ENCODE measurements at regions not wholly inside any gene's neighbourhood (a gene's known extent, or its start where the extent isn't known, plus 50 kb on each side); places are given as distances from the start of the nearest gene placed in this dataset.

- TF ChIP-seq CTCF (conservative IDR thresholded peaks at IDR 0.05; ENCODE audit: low read depth, low read length) (no peak), EZH2 (IDR thresholded peaks at IDR 0.05; ENCODE audit: borderline replicate concordance, low read depth, low read length, poor library complexity, severe bottlenecking) (no peak)
Observed at GRCh38 chr14:101174980-101175606, 271.6 kb upstream of the RTL1 start.

Measured in A673 (cell line).